Endodermal cell (in vitro differentiated cells): ENCODE measurements at regions not wholly inside any gene's neighbourhood (a gene's known extent, or its start where the extent isn't known, plus 50 kb on each side); places are given as distances from the start of the nearest gene placed in this dataset.

Experiments
- DNase-seq: peaks from one replicate; pipeline ENCODE4 v3.0.0-alpha.2; 2017
- H3K27ac ChIP-seq: 2 replicates; pipeline ENCODE4 v1.5.1; 2013; ENCODE audit warnings: mild to moderate bottlenecking, low read depth, low read length, moderate library complexity
- H3K27me3 ChIP-seq: 2 replicates; pipeline ENCODE4 v1.6.1; 2013; ENCODE audit warnings: mild to moderate bottlenecking, low read length, moderate library complexity; ENCODE audit not compliant: insufficient read depth, control insufficient read depth, poor library complexity, severe bottlenecking
- H3K36me3 ChIP-seq: 2 replicates; pipeline ENCODE4 v1.7.0; 2013; ENCODE audit warnings: mild to moderate bottlenecking, low read length, moderate library complexity; ENCODE audit not compliant: control insufficient read depth, insufficient read depth
- H3K4me1 ChIP-seq: one replicate; pipeline ENCODE4 v1.7.0; 2013; ENCODE audit warnings: low read length; ENCODE audit not compliant: control insufficient read depth, insufficient read depth
- H3K4me3 ChIP-seq: 2 replicates; pipeline ENCODE4 v1.5.1; 2013; ENCODE audit warnings: mild to moderate bottlenecking, low read length, moderate library complexity
- H3K9ac ChIP-seq: 2 replicates; pipeline ENCODE4 v1.6.1; 2013; ENCODE audit warnings: mild to moderate bottlenecking, low read length, moderate library complexity; ENCODE audit not compliant: poor library complexity, severe bottlenecking; ENCODE audit errors: extremely low read depth
- H3K9me3 ChIP-seq: 2 replicates; pipeline ENCODE4 v1.6.1; 2013; ENCODE audit warnings: mild to moderate bottlenecking, low read length, moderate library complexity; ENCODE audit not compliant: control insufficient read depth
- H3K27ac Mint-ChIP-seq: 2 replicates; pipeline ENCODE4 v1.8.0; 2020; ENCODE audit warnings: mixed read lengths
- H3K27me3 Mint-ChIP-seq: 2 replicates; pipeline ENCODE4 v1.8.0; 2021; ENCODE audit warnings: mild to moderate bottlenecking, mixed read lengths; ENCODE audit not compliant: insufficient read depth
- H3K36me3 Mint-ChIP-seq: 2 replicates; pipeline ENCODE4 v1.8.0; 2020; ENCODE audit warnings: low read depth, mixed read lengths
- H3K4me1 Mint-ChIP-seq: 2 replicates; pipeline ENCODE4 v1.8.0; 2020; ENCODE audit warnings: mixed read lengths
- H3K4me3 Mint-ChIP-seq: 2 replicates; pipeline ENCODE4 v1.8.0; 2020; ENCODE audit warnings: mild to moderate bottlenecking, moderate library complexity, mixed read lengths
- H3K9me3 Mint-ChIP-seq: 2 replicates; pipeline ENCODE4 v1.8.0; 2020; ENCODE audit warnings: mild to moderate bottlenecking, mixed read lengths
- CTCF ChIP-seq: fragments of 200-600 bp; sonication (generic); conservative IDR thresholded peaks from 2 replicates; pipeline ENCODE4 v1.5.0; 2021; ENCODE audit warnings: antibody characterized with exemption, mild to moderate bottlenecking
- WGBS, 2 experiments: methylation state at CpG; one replicate each; pipeline versions ENCODE4 v1.1.5 to v1.1.7; 2013; ENCODE audit warnings: missing lambda C conversion rate in 2 of 2, mixed read lengths in 1 of 2; ENCODE audit not compliant: insufficient coverage in 1 of 2, insufficient read length in 1 of 2; 5-methylcytosine and 5-hydroxymethylcytosine counted together

GRCh38 chr5:81901586-81901985 is 70.2 kb upstream of the ATG10 start:
- no peaks in the 10 kb centered on the region for H3K27me3 ChIP-seq
- WGBS, 2 experiments = 89 to 94% methylated on average over 5 to 10 of the region's 10 CpGs
- Mint-ChIP-seq H3K4me1 (no peaks in the 10 kb centered on the region), H3K9me3 (peaks cover 34% of the 10 kb centered on the region), H3K27me3 (no peaks in the 10 kb centered on the region), H3K27ac (no peak overlapping the region), H3K36me3 (peaks cover 12% of the 10 kb centered on the region), H3K4me3 (no peak overlapping the region)
- H3K27ac ChIP-seq = no peak overlapping the region
- no peak for TF ChIP-seq CTCF
- DNase-seq = no peak
- no peaks in the 10 kb centered on the region for H3K36me3 ChIP-seq
- H3K4me3 ChIP-seq = no peak overlapping the region
- H3K9me3 ChIP-seq = peaks cover 12% of the 10 kb centered on the region
- no peaks in the 10 kb centered on the region for H3K4me1 ChIP-seq
- no peak overlapping the region for H3K9ac ChIP-seq

- Histone ChIP-seq H3K27ac (no peak overlapping the region), H3K9ac (no peak overlapping the region), H3K4me1 (no peaks in the 10 kb centered on the region), H3K36me3 (no peaks in the 10 kb centered on the region), H3K9me3 (peaks cover 12% of the 10 kb centered on the region), H3K27me3 (no peaks in the 10 kb centered on the region), H3K4me3 (no peak overlapping the region)
- Mint-ChIP-seq H3K27me3 (no peaks in the 10 kb centered on the region), H3K4me3 (no peak overlapping the region), H3K27ac (no peak overlapping the region), H3K36me3 (peaks cover 12% of the 10 kb centered on the region), H3K9me3 (peaks cover 34% of the 10 kb centered on the region), H3K4me1 (no peaks in the 10 kb centered on the region)
- WGBS, 2 experiments = 88% methylated on average over 1 of the region's 2 CpGs; no CpG with 5 or more reads in 1 of the 2 experiments
- no peak for DNase-seq
- no peak for TF ChIP-seq CTCF
These were observed 72.7 kb upstream of the ATG10 start for GRCh38 chr5:81899123-81899522.

GRCh38 chr5:81898403-81898802 is 73.4 kb upstream of the ATG10 start:
- H3K4me1 ChIP-seq = no peaks in the 10 kb centered on the region
- 68% methylated on average over 2 of the region's 2 CpGs; no CpG with 5 or more reads in 1 of the 2 experiments for WGBS, 2 experiments
- H3K4me3 Mint-ChIP-seq = no peak overlapping the region

More at GRCh38 chr5:81898403-81898802, 73.4 kb upstream of the ATG10 start:
- H3K9ac ChIP-seq = no peak overlapping the region
- peaks cover 12% of the 10 kb centered on the region for H3K9me3 ChIP-seq
- no peak overlapping the region for H3K27ac ChIP-seq
- Mint-ChIP-seq H3K36me3 (peaks cover 12% of the 10 kb centered on the region), H3K27ac (no peak overlapping the region), H3K27me3 (no peaks in the 10 kb centered on the region), H3K9me3 (peaks cover 34% of the 10 kb centered on the region), H3K4me1 (no peaks in the 10 kb centered on the region)
- DNase-seq = no peak
- no peak for TF ChIP-seq CTCF
- no peak overlapping the region for H3K4me3 ChIP-seq
- no peaks in the 10 kb centered on the region for H3K36me3 ChIP-seq
- no peaks in the 10 kb centered on the region for H3K27me3 ChIP-seq
